Stimulated activated CD4-positive, alpha-beta T cell treated with anti-CD3 and anti-CD28 coated beads, TNF-alpha, amount 100 ng/mL, for 24 hours (primary cell): ENCODE measurements at regions not wholly inside any gene's neighbourhood (a gene's known extent, or its start where the extent isn't known, plus 50 kb on each side); places are given as distances from the start of the nearest gene placed in this dataset.

Source experiments
- DNase-seq, 3 experiments: peaks; one replicate each; pipeline ENCODE4 v3.0.0-alpha.2; 2020; ENCODE audit warnings: low read depth in 3 of 3

- DNase-seq = no peak
Observed at GRCh38 chr6:14731611-14732010, 514.3 kb upstream of the JARID2 start.

DNA sequence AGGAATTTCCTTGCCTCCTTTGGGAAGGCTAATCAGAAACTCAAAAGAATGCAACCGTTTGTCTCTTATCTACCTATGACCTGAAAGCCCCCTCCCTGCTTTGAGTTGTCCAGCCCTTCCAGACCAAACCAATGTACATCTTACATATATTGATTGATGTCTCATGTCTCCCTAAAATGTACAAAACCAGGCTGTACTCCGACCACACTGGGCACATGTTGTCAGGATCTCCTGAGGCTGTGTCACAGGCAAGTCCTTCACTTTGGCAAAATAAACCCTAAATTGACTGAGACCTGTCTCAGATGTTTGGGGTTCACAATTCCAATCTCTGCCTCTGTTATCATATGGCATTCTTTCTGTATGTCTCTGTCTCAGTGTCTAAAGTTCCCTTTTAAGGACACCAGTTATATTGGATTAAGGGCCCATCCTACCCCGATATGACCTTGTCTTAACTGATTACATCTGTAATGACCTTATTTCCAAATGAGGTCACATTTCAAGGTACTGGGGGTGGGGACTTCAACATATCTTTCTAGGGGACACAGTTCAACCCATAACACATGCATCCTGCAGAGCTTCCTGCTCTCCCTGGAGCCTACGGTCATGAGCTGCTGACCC is 513.5 kb upstream of the JARID2 start:
- no peak for DNase-seq

GRCh38 chr6:14732844-14733757 is 512.8 kb upstream of the JARID2 start:
- peak in 2 of 3 experiments; percentile 58 to 60 for DNase-seq

DNA sequence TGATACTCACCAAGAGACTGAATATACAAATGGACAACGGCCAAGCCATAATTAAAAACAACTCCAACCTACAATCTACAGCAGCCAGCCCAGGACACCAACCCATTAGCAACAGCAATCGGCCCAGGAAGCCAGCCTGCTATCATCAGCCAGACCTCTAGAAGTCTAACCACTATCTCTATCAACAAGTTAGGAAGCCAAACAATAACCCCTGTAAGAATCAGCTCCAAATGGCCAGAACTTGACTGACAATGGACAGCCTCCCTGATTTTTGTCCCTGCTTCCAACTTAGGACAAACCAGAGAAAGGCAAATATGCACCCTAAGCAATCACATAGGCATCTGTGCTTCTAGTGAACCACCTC is 511.8 kb upstream of the JARID2 start:
- no peak for DNase-seq

- DNase-seq = peak in 1 of 3 experiments; percentile 45
Observed at GRCh38 chr6:14734416-14735340, 511.2 kb upstream of the JARID2 start.

GRCh38 chr6:14735956-14736486 is 509.8 kb upstream of the JARID2 start:
- no peak for DNase-seq

- no peak for DNase-seq
Observed at GRCh38 chr6:14736554-14736953, 509.3 kb upstream of the JARID2 start.

GRCh38 chr6:14738497-14738896 is 507.4 kb upstream of the JARID2 start:
- no peak for DNase-seq

DNA sequence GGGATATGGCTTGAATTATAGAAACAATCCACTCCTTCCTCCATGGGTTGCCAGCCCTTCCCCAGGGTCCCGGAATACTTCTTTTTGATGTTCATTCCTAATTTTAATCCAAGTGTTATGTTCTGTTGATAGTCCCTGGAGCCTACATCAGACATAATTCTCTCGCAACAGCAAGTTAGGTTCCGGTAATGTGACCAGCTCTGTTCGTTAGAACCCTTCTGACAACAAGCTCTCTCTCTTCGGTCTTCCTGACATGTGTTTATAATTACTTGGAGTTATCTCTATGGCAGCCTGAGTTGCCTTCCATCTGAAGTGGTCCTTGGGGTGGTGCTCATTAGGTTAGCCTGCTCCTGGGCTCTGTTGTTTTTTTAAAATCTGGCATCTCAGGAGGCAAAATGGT is 506.9 kb upstream of the JARID2 start:
- no peak for DNase-seq

DNA sequence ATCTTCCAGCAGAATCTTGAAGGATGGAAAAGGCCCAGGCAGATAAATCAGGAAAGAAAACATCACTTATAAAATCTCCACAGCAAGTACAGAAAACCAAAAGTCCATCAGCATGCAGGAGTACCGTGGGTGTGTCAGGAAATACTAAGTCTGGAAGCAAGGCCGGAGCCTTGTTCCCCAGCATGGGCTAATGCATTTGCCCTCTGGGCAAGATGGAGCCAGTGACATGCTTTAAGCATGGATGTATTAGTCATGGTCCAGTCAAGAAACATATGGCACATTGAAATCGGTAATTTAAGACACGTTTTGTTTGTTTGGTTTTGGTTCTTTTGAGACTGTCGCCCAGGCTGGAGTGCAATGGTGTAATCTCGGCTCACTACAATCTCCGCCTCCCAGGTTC is 506.0 kb upstream of the JARID2 start:
- no peak for DNase-seq

- DNase-seq = no peak
Observed at GRCh38 chr6:14742171-14742570, 503.7 kb upstream of the JARID2 start.

- DNase-seq = no peak
Observed at GRCh38 chr6:14742680-14743079, 503.2 kb upstream of the JARID2 start.

DNA sequence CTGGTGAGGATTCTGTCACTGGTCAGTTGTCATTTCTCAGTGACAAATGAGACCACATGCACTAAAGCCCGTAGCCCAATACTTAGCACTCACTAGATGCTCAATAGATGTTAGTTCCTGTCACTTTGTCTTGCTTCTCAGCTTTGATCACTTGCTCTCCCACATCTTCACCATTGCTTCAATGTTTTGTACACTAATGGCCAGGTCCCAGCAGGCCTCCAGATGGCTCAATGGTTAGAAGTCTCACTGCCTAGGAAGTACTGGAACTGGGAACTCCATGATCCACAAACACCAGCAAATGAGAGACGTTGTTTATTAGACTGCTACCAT is 502.8 kb upstream of the JARID2 start:
- no peak for DNase-seq

DNA sequence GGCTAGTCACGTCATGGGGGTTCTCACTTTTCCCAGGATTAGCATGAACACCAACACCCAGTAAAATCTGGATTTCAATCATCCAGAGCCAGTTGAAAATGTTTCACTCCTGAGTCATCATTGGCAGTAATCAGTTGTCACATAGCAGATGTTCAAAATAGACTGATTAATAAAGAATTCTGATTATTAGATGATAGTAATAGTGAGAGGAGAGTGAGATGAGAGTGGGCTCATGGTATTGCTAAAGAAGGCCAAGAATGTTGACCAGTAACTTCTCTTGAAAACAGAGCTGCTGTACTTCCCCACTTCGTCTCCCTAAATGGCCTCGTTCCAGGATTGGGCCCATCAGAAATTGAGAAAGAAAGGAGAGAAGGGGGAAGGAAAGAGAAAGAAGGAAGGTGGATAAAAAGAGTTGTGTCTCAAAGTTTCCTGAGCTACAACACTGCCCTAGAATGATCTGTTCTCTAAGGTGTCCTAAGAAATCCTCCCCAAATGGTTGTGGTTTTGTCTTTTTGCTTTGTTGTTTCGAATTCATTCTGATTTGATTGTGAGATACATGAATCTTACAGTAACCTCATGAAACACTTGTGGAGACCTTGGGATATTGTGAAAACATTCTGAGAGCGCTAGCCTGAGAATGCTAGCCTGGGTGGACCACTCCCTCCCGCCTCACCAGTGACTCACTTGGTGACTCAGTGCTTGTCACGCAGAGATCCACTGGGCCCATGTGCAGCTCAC is 502.2 kb upstream of the JARID2 start:
- peak; percentile 70 to 88 (median 85) for DNase-seq

DNA sequence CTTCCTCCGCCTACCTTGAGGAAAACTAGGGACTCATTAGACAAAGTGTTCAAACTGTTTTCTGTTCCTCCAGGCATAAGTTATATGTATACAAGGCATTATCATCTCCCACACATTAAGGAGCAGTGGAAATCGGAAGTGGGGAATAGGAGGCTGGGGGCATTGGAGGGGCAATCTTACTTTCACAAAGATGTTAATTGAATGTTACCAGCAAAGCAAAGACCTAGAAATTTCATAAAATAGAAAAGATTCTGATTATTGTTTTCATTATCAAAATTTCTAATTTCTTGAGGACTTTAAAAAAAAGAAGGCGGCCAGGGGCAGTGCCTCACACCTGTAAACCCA is 501.7 kb upstream of the JARID2 start:
- DNase-seq = no peak

GRCh38 chr6:14746139-14746837 is 499.6 kb upstream of the JARID2 start:
- no peak for DNase-seq

GRCh38 chr6:14747881-14748520 is 497.9 kb upstream of the JARID2 start:
- peak in 1 of 3 experiments; percentile 58 for DNase-seq

DNA sequence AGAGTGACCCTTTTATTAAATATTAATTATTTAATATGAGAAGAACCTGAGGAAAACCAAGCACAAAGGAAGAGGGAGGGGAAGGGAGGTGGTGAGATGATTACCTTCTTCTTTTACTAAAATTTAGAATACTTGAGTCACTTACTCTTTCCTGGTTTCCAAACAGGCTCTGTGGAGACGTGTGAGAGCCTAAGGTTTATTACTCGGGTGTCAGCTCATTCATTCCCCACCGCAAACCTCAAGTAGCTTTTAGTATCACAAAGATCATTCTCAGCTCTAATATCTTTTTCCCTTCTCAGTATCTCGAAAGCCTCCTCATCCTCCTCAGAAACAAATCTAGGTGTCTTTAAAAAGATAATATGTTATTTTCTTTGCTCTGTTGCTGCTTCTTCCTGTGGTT is 497.2 kb upstream of the JARID2 start:
- no peak for DNase-seq

DNA sequence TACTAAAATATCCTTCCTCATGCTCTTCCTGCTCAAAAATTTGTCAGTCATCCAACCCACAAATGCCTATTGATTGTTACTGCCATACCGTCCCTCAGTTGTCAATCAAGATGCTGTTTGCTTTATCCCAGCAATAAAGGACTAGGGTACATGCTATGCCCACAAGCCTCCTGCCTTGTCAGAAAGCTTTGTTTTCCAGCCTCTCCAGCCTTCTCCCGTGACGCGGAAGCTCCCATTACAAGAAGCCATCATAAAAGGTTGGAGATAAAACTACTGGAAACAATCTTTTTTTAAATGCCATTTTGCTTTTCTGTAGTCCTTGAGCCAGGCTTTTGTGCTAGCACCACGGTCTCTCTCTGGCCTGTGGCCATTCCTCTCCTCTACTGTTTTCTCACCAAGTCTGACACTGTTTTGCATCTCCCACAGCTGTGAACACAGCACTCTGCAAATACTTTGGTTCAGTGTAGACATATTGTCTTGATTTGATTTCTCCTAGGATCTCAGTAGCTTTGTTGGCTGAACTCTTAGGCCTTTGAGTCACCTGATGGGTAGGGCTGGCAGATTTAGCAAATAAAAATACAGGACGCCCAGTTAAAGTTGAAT is 495.7 kb upstream of the JARID2 start:
- DNase-seq = no peak

- DNase-seq = no peak
Observed at GRCh38 chr6:14751645-14752175, 494.2 kb upstream of the JARID2 start.
